LNCaP clone FGC (cell line): ENCODE measurements at regions not wholly inside any gene's neighbourhood (a gene's known extent, or its start where the extent isn't known, plus 50 kb on each side); places are given as distances from the start of the nearest gene placed in this dataset.
"Not testable (repeated sequence)": the region's sequence is repeated elsewhere in the genome, so short reads cannot be mapped to it uniquely, and the experiment has no call there.

Experiments used
- DNase-seq: peaks from one replicate; pipeline ENCODE4 v3.0.0-alpha.2; 2011; ENCODE audit warnings: low read depth
- H3K4me3 ChIP-seq: 2 replicates; pipeline ENCODE4 v1.5.1; 2011; ENCODE audit warnings: mild to moderate bottlenecking, low read depth, low read length, control low read depth
- CTCF ChIP-seq: IDR thresholded peaks from 2 replicates; pipeline ENCODE4 v1.5.1; 2012; ENCODE audit warnings: mild to moderate bottlenecking; ENCODE audit not compliant: control insufficient read depth, insufficient read depth; ENCODE audit errors: extremely low read depth

GRCh38 chr16:85286951-85287814 is 174.9 kb upstream of the CIBAR2 start:
- DNase-seq, result no peak
- no peak for TF ChIP-seq CTCF
- no peak overlapping the region for H3K4me3 ChIP-seq

GRCh38 chr16:85287815-85288109 is 175.5 kb upstream of the CIBAR2 start:
- DNase-seq, result not testable (repeated sequence)

GRCh38 chr16:85288341-85288868 is 176.1 kb upstream of the CIBAR2 start:
- no peak for TF ChIP-seq CTCF
- no peak for DNase-seq
- no peak overlapping the region for H3K4me3 ChIP-seq

More at GRCh38 chr16:85287815-85288109, 175.5 kb upstream of the CIBAR2 start:
- H3K4me3 ChIP-seq, result not testable (repeated sequence)

GRCh38 chr16:85288869-85289660 is 176.8 kb upstream of the CIBAR2 start:
- no peak overlapping the region for H3K4me3 ChIP-seq
- no peak for TF ChIP-seq CTCF
- DNase-seq, result no peak

- no peak for TF ChIP-seq CTCF
- no peak overlapping the region for H3K4me3 ChIP-seq
- no peak for DNase-seq
Observed at GRCh38 chr16:85289760-85290625, 177.7 kb upstream of the CIBAR2 start.

- no peak overlapping the region for H3K4me3 ChIP-seq
- DNase-seq, result no peak
- TF ChIP-seq CTCF, result no peak
Observed at GRCh38 chr16:85290626-85291301, 178.5 kb upstream of the CIBAR2 start.
